ENCODE measurements at regions not wholly inside any gene's neighbourhood (a gene's known extent, or its start where the extent isn't known, plus 50 kb on each side); places are given as distances from the start of the nearest gene placed in this dataset.

GRCh38 chr10:64454962-64455361 lies 933.8 kb downstream of the REEP3 start:
- Histone ChIP-seq H3K9me3 (replicated peaks; ENCODE audit: insufficient read depth, low read length) (no peaks in the 10 kb centered on the region), H3K4me1 (ENCODE audit: low read length) (no peaks in the 10 kb centered on the region), H3K36me3 (replicated peaks; ENCODE audit: insufficient read depth, low read length) (no peaks in the 10 kb centered on the region), H3K79me2 (ENCODE audit: low read length) (no peaks in the 10 kb centered on the region), H3K9ac (ENCODE audit: low read length) (no peak overlapping the region), H3K9me2 (replicated peaks; ENCODE audit: insufficient read depth, low read length) (no peaks in the 10 kb centered on the region), H3K27me3 (replicated peaks; ENCODE audit: insufficient read depth, low read length) (no peaks in the 10 kb centered on the region), H3K27ac (ENCODE audit: low read length) (no peak overlapping the region), H2AFZ (ENCODE audit: low read length) (no peak overlapping the region), H3K4me2 (ENCODE audit: low read depth, low read length) (no peak overlapping the region), H3K4me3 (ENCODE audit: low read length) (no peak overlapping the region), H4K20me1 (ENCODE audit: insufficient read depth, low read length) (no peaks in the 10 kb centered on the region), H3F3A (ENCODE audit: insufficient read depth, low read length) (no peaks in the 10 kb centered on the region)
- DNase-seq = no peak
- TF ChIP-seq EZH2phosphoT487 (IDR thresholded peaks at IDR 0.05; ENCODE audit: low read length) (no peak), CTCF (IDR thresholded peaks at IDR 0.05; ENCODE audit: low read length) (no peak), EZH2 (optimal IDR thresholded peaks at IDR 0.05; ENCODE audit: low read depth, low read length) (no peak)

- H4K20me1 ChIP-seq (ENCODE audit: insufficient read depth, low read length) = no peaks in the 10 kb centered on the region
- H3K4me2 ChIP-seq (ENCODE audit: low read depth, low read length) = no peak overlapping the region
- no peaks in the 10 kb centered on the region for H3K27me3 ChIP-seq (replicated peaks; ENCODE audit: insufficient read depth, low read length)
- no peaks in the 10 kb centered on the region for H3F3A ChIP-seq (ENCODE audit: insufficient read depth, low read length)
- no peak for TF ChIP-seq EZH2phosphoT487 (IDR thresholded peaks at IDR 0.05; ENCODE audit: low read length)
- no peak for TF ChIP-seq CTCF (IDR thresholded peaks at IDR 0.05; ENCODE audit: low read length)
- no peak for TF ChIP-seq EZH2 (optimal IDR thresholded peaks at IDR 0.05; ENCODE audit: low read depth, low read length)
- H3K4me1 ChIP-seq (ENCODE audit: low read length) = no peaks in the 10 kb centered on the region
- no peak overlapping the region for H3K9ac ChIP-seq (ENCODE audit: low read length)
- no peak for DNase-seq
- H3K4me3 ChIP-seq (ENCODE audit: low read length) = no peak overlapping the region
- no peak overlapping the region for H2AFZ ChIP-seq (ENCODE audit: low read length)
- H3K9me2 ChIP-seq (replicated peaks; ENCODE audit: insufficient read depth, low read length) = no peaks in the 10 kb centered on the region
- no peaks in the 10 kb centered on the region for H3K9me3 ChIP-seq (replicated peaks; ENCODE audit: insufficient read depth, low read length)
- no peak overlapping the region for H3K27ac ChIP-seq (ENCODE audit: low read length)
- no peaks in the 10 kb centered on the region for H3K36me3 ChIP-seq (replicated peaks; ENCODE audit: insufficient read depth, low read length)
- no peaks in the 10 kb centered on the region for H3K79me2 ChIP-seq (ENCODE audit: low read length)
Measured at GRCh38 chr10:64458306-64458705, 937.1 kb downstream of the REEP3 start.

GRCh38 chr10:64463406-64463805 lies 942.2 kb downstream of the REEP3 start:
- no peak overlapping the region for H2AFZ ChIP-seq (ENCODE audit: low read length)
- H3K9me2 ChIP-seq (replicated peaks; ENCODE audit: insufficient read depth, low read length) = no peaks in the 10 kb centered on the region
- no peaks in the 10 kb centered on the region for H3K36me3 ChIP-seq (replicated peaks; ENCODE audit: insufficient read depth, low read length)
- H3K9ac ChIP-seq (ENCODE audit: low read length) = no peak overlapping the region
- H3K4me2 ChIP-seq (ENCODE audit: low read depth, low read length) = no peak overlapping the region
- TF ChIP-seq EZH2 (optimal IDR thresholded peaks at IDR 0.05; ENCODE audit: low read depth, low read length) = no peak
- no peaks in the 10 kb centered on the region for H4K20me1 ChIP-seq (ENCODE audit: insufficient read depth, low read length)
- H3K27me3 ChIP-seq (replicated peaks; ENCODE audit: insufficient read depth, low read length) = no peaks in the 10 kb centered on the region
- no peak overlapping the region for H3K27ac ChIP-seq (ENCODE audit: low read length)
- H3K79me2 ChIP-seq (ENCODE audit: low read length) = no peaks in the 10 kb centered on the region
- H3K4me1 ChIP-seq (ENCODE audit: low read length) = no peaks in the 10 kb centered on the region
- DNase-seq = no peak
- no peaks in the 10 kb centered on the region for H3F3A ChIP-seq (ENCODE audit: insufficient read depth, low read length)
- H3K9me3 ChIP-seq (replicated peaks; ENCODE audit: insufficient read depth, low read length) = no peaks in the 10 kb centered on the region
- H3K4me3 ChIP-seq (ENCODE audit: low read length) = no peak overlapping the region

GRCh38 chr10:64465653-64466052 lies 944.5 kb downstream of the REEP3 start:
- Histone ChIP-seq H3K4me2 (ENCODE audit: low read depth, low read length) (no peak overlapping the region), H3K4me3 (ENCODE audit: low read length) (no peak overlapping the region), H3K27ac (ENCODE audit: low read length) (no peak overlapping the region), H3K9ac (ENCODE audit: low read length) (no peak overlapping the region), H3K4me1 (ENCODE audit: low read length) (no peaks in the 10 kb centered on the region), H3K9me3 (replicated peaks; ENCODE audit: insufficient read depth, low read length) (no peaks in the 10 kb centered on the region), H4K20me1 (ENCODE audit: insufficient read depth, low read length) (no peaks in the 10 kb centered on the region), H2AFZ (ENCODE audit: low read length) (no peak overlapping the region), H3K36me3 (replicated peaks; ENCODE audit: insufficient read depth, low read length) (no peaks in the 10 kb centered on the region), H3K27me3 (replicated peaks; ENCODE audit: insufficient read depth, low read length) (no peaks in the 10 kb centered on the region), H3K9me2 (replicated peaks; ENCODE audit: insufficient read depth, low read length) (no peaks in the 10 kb centered on the region), H3K79me2 (ENCODE audit: low read length) (no peaks in the 10 kb centered on the region), H3F3A (ENCODE audit: insufficient read depth, low read length) (no peaks in the 10 kb centered on the region)
- TF ChIP-seq EZH2 (optimal IDR thresholded peaks at IDR 0.05; ENCODE audit: low read depth, low read length) (no peak), CTCF (IDR thresholded peaks at IDR 0.05; ENCODE audit: low read length) (no peak), EZH2phosphoT487 (IDR thresholded peaks at IDR 0.05; ENCODE audit: low read length) (no peak)
- DNase-seq = no peak

Data from MM.1S (cell line).